H9 (cell line): ENCODE measurements at regions not wholly inside any gene's neighbourhood (a gene's known extent, or its start where the extent isn't known, plus 50 kb on each side); places are given as distances from the start of the nearest gene placed in this dataset.

Experiments used
- DNase-seq: peaks from one replicate; pipeline ENCODE4 v3.0.0-alpha.2; 2017
- H2AFZ ChIP-seq: one replicate; pipeline ENCODE4 v1.6.1; 2013; ENCODE audit warnings: mild to moderate bottlenecking, low read length, control low read depth, moderate library complexity
- H2AK5ac ChIP-seq: 2 replicates; pipeline ENCODE4 v1.6.1; 2013; ENCODE audit warnings: low read length, control low read depth, mixed read lengths; ENCODE audit not compliant: insufficient read length
- H2BK120ac ChIP-seq: one replicate; pipeline ENCODE4 v1.6.1; 2013; ENCODE audit warnings: low read depth, mild to moderate bottlenecking, low read length, control low read depth, inconsistent platforms; ENCODE audit not compliant: poor library complexity, severe bottlenecking
- H2BK12ac ChIP-seq: 2 replicates; pipeline ENCODE4 v1.6.1; 2013; ENCODE audit warnings: low read length, control low read depth, mixed read lengths, low read depth; ENCODE audit not compliant: insufficient read length
- H2BK15ac ChIP-seq: 2 replicates; pipeline ENCODE4 v1.6.1; 2013; ENCODE audit warnings: low read depth, low read length, control low read depth
- H2BK20ac ChIP-seq: one replicate; pipeline ENCODE4 v1.6.1; 2013; ENCODE audit warnings: low read depth, mild to moderate bottlenecking, low read length, control low read depth, inconsistent platforms; ENCODE audit not compliant: poor library complexity, severe bottlenecking
- H2BK5ac ChIP-seq: 2 replicates; pipeline ENCODE4 v1.6.1; 2013; ENCODE audit warnings: low read length, control low read depth, mixed read lengths; ENCODE audit not compliant: insufficient read length
- H3K14ac ChIP-seq: 2 replicates; pipeline ENCODE4 v1.6.1; 2013; ENCODE audit warnings: low read length, control low read depth; ENCODE audit not compliant: insufficient read depth
- H3K18ac ChIP-seq: 2 replicates; pipeline ENCODE4 v1.6.1; 2013; ENCODE audit warnings: low read depth, mild to moderate bottlenecking, mixed read lengths, low read length, control low read depth; ENCODE audit not compliant: insufficient read length
- H3K23ac ChIP-seq: 2 replicates; pipeline ENCODE4 v1.6.1; 2013; ENCODE audit warnings: low read length, control low read depth, mixed read lengths, low read depth; ENCODE audit not compliant: insufficient read length
- H3K23me2 ChIP-seq: 2 replicates; pipeline ENCODE4 v1.6.1; 2013; ENCODE audit warnings: low read depth, mild to moderate bottlenecking, mixed read lengths, low read length, control low read depth; ENCODE audit not compliant: insufficient read length, poor library complexity, severe bottlenecking
- H3K27ac ChIP-seq: 2 replicates; pipeline ENCODE4 v1.5.1; 2013; ENCODE audit warnings: low read length, control low read depth, mixed read lengths, low read depth; ENCODE audit not compliant: insufficient read length
- H3K27me3 ChIP-seq: 2 replicates; pipeline ENCODE4 v1.6.1; 2013; ENCODE audit warnings: low read length, control low read depth, inconsistent platforms; ENCODE audit not compliant: insufficient read depth
- H3K4ac ChIP-seq: 2 replicates; pipeline ENCODE4 v1.6.1; 2013; ENCODE audit warnings: low read depth, mild to moderate bottlenecking, control low read depth, inconsistent platforms, low read length, moderate library complexity
- H3K4me1 ChIP-seq: 2 replicates; pipeline ENCODE4 v1.6.1; 2013; ENCODE audit warnings: low read length, control low read depth, inconsistent platforms; ENCODE audit not compliant: insufficient read depth
- H3K4me2 ChIP-seq: 2 replicates; pipeline ENCODE4 v1.6.1; 2013; ENCODE audit warnings: low read length, control low read depth, mixed read lengths; ENCODE audit not compliant: insufficient read length, insufficient read depth
- H3K56ac ChIP-seq: 2 replicates; pipeline ENCODE4 v1.6.1; 2013; ENCODE audit warnings: low read depth, mild to moderate bottlenecking, mixed read lengths, low read length, control low read depth; ENCODE audit not compliant: insufficient read length
- H3K79me1 ChIP-seq: 2 replicates; pipeline ENCODE4 v1.6.1; 2013; ENCODE audit warnings: low read depth, mild to moderate bottlenecking, moderate library complexity, low read length, control low read depth, inconsistent platforms; ENCODE audit not compliant: insufficient read depth, poor library complexity, severe bottlenecking
- H3K79me2 ChIP-seq: 2 replicates; pipeline ENCODE4 v1.6.1; 2013; ENCODE audit warnings: low read length, control low read depth, inconsistent platforms; ENCODE audit not compliant: insufficient read depth
- H3K9ac ChIP-seq: 2 replicates; pipeline ENCODE4 v1.6.1; 2013; ENCODE audit warnings: low read length, control low read depth, mixed read lengths; ENCODE audit not compliant: insufficient read length; ENCODE audit errors: extremely low read depth
- H3K9me3 ChIP-seq: one replicate; pipeline ENCODE4 v1.6.1; 2013; ENCODE audit warnings: low read depth, low read length, inconsistent platforms; ENCODE audit not compliant: control insufficient read depth
- H3T11ph ChIP-seq: one replicate; pipeline ENCODE4 v1.6.1; 2013; ENCODE audit warnings: mild to moderate bottlenecking, low read length, control low read depth, inconsistent platforms
- H4K20me1 ChIP-seq: one replicate; pipeline ENCODE4 v1.6.1; 2013; ENCODE audit not compliant: control insufficient read depth, insufficient read length, insufficient read depth
- H4K5ac ChIP-seq: 2 replicates; pipeline ENCODE4 v1.6.1; 2013; ENCODE audit warnings: low read depth, mild to moderate bottlenecking, mixed read lengths, low read length, control low read depth; ENCODE audit not compliant: insufficient read length
- H4K8ac ChIP-seq: replicated peaks from 2 replicates; pipeline ENCODE4 v1.6.1; 2013; ENCODE audit warnings: low read length, control low read depth, mixed read lengths, low read depth; ENCODE audit not compliant: insufficient read length
- H4K91ac ChIP-seq: 2 replicates; pipeline ENCODE4 v1.6.1; 2013; ENCODE audit warnings: low read depth, mild to moderate bottlenecking, moderate library complexity, mixed read lengths, low read length, control low read depth; ENCODE audit not compliant: insufficient read length
- H3K27ac Mint-ChIP-seq, 3 experiments: 2 replicates in 2 of 3; 3 replicates in 1 of 3; pipeline ENCODE4 v1.8.0; 2020 to 2021; ENCODE audit warnings: mixed read lengths in 3 of 3, mild to moderate bottlenecking in 1 of 3, moderate library complexity in 1 of 3
- H3K27me3 Mint-ChIP-seq: 2 replicates; pipeline ENCODE4 v1.8.0; 2021; ENCODE audit warnings: low read depth, mild to moderate bottlenecking, moderate library complexity, mixed read lengths
- H3K36me3 Mint-ChIP-seq, 3 experiments: 2 replicates in 2 of 3; 3 replicates in 1 of 3; pipeline ENCODE4 v1.8.0; 2020 to 2021; ENCODE audit warnings: low read depth in 3 of 3, mixed read lengths in 3 of 3; ENCODE audit not compliant: insufficient read depth in 1 of 3
- H3K4me1 Mint-ChIP-seq, 2 experiments: 2 replicates each; pipeline ENCODE4 v1.8.0; 2020; ENCODE audit warnings: mixed read lengths in 2 of 2
- H3K4me3 Mint-ChIP-seq, 2 experiments: 2 replicates in 1 of 2; 3 replicates in 1 of 2; pipeline ENCODE4 v1.8.0; 2020 to 2021; ENCODE audit warnings: mild to moderate bottlenecking in 2 of 2, mixed read lengths in 2 of 2, moderate library complexity in 1 of 2
- H3K9me3 Mint-ChIP-seq, 2 experiments: 2 replicates in 1 of 2; 3 replicates in 1 of 2; pipeline ENCODE4 v1.8.0; 2020; ENCODE audit warnings: mild to moderate bottlenecking in 2 of 2, mixed read lengths in 2 of 2, moderate library complexity in 1 of 2
- CTCF ChIP-seq: fragments of 200-600 bp; sonication (generic); conservative IDR thresholded peaks from 3 replicates; pipeline ENCODE4 v1.8.0; 2021; ENCODE audit warnings: antibody characterized with exemption, mild to moderate bottlenecking
- WGBS: extraction: QIAGEN DNeasy Blood & Tissue Kit; methylation state at CpG from one replicate; pipeline ENCODE4 v1.1.7; 2013; ENCODE audit warnings: missing lambda C conversion rate, low lambda C conversion rate, mixed read lengths; ENCODE audit not compliant: insufficient read length; ENCODE audit errors: extremely low coverage; 5-methylcytosine and 5-hydroxymethylcytosine counted together

GRCh38 chr18:11293794-11294193 is 144.4 kb upstream of the PIEZO2 start:
- TF ChIP-seq CTCF, result no peak
- no peaks in the 10 kb centered on the region for H3K79me1 ChIP-seq
- H4K91ac ChIP-seq, result no peak overlapping the region
- H3K4me2 ChIP-seq, result no peak overlapping the region
- H3K4ac ChIP-seq, result no peak overlapping the region
- H3K23ac ChIP-seq, result no peak overlapping the region
- no peaks in the 10 kb centered on the region for H3K36me3 Mint-ChIP-seq
- H4K20me1 ChIP-seq, result no peaks in the 10 kb centered on the region
- DNase-seq, result no peak
- H3K4me1 ChIP-seq, result no peaks in the 10 kb centered on the region
- H3K9me3 ChIP-seq, result no peaks in the 10 kb centered on the region
- no peak overlapping the region for H2AFZ ChIP-seq
- no peak overlapping the region for H3K56ac ChIP-seq
- no peak overlapping the region for H4K5ac ChIP-seq
- H3K27ac Mint-ChIP-seq, result no peak overlapping the region
- H2BK12ac ChIP-seq, result no peak overlapping the region
- no peak overlapping the region for H3K27ac ChIP-seq
- no peaks in the 10 kb centered on the region for H3K27me3 Mint-ChIP-seq
- no peak overlapping the region for H2BK20ac ChIP-seq
- no peak overlapping the region for H2AK5ac ChIP-seq
- no peak overlapping the region for H2BK15ac ChIP-seq
- no peak overlapping the region for H3T11ph ChIP-seq
- no peaks in the 10 kb centered on the region for H3K79me2 ChIP-seq
- no peaks in the 10 kb centered on the region for H3K23me2 ChIP-seq
- no peak overlapping the region for H2BK120ac ChIP-seq
- H4K8ac ChIP-seq, result no peak overlapping the region
- H3K4me3 Mint-ChIP-seq, result no peak overlapping the region
- no peak overlapping the region for H3K14ac ChIP-seq
- H3K4me1 Mint-ChIP-seq, result peaks cover 5 to 6% of the 10 kb centered on the region in 2 experiments
- WGBS, result no CpG with 5 or more reads among the region's 2 CpGs
- H3K27me3 ChIP-seq, result no peaks in the 10 kb centered on the region
- no peak overlapping the region for H2BK5ac ChIP-seq
- no peaks in the 10 kb centered on the region for H3K9me3 Mint-ChIP-seq
- H3K18ac ChIP-seq, result no peak overlapping the region
- no peak overlapping the region for H3K9ac ChIP-seq
